H7 (cell line): ENCODE measurements at regions not wholly inside any gene's neighbourhood (a gene's known extent, or its start where the extent isn't known, plus 50 kb on each side); places are given as distances from the start of the nearest gene placed in this dataset.

Experiments used
- DNase-seq: peaks from one replicate; pipeline ENCODE4 v3.0.0; 2012
- H3K27me3 ChIP-seq: 2 replicates; pipeline ENCODE4 v1.6.0; 2011; ENCODE audit warnings: mild to moderate bottlenecking, low read length; ENCODE audit not compliant: control insufficient read depth, insufficient read depth
- H3K36me3 ChIP-seq: replicated peaks from 2 replicates; pipeline ENCODE4 v1.5.1; 2011; ENCODE audit warnings: low read length; ENCODE audit not compliant: control insufficient read depth, insufficient read depth
- H3K4me3 ChIP-seq: 2 replicates; pipeline ENCODE4 v1.5.1; 2011; ENCODE audit warnings: low read depth, mild to moderate bottlenecking, control low read depth, low read length, moderate library complexity; ENCODE audit not compliant: insufficient read depth

DNA sequence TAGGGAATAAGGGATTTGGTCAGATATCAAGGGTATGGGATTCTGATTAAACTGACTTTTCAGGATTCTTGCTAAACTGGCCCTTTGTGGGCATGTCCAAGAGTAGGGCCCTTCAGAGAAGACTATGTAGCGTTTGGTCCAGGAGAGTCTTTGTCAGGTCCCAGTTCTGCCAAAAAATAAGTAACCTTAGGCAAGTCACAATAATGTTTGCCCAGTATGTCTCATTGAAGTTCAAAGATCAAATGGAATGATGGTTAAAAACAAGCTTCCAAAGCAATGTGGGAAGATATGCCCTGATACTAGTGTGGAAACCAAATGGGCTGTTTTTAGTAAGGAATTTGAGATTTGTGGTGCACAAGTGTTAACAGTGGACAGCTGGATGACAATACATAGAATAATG, 454.4 kb downstream of the WDR72 start:
- H3K4me3 ChIP-seq: no peak overlapping the region
- no peak for DNase-seq
- no peaks in the 10 kb centered on the region for H3K36me3 ChIP-seq
- no peaks in the 10 kb centered on the region for H3K27me3 ChIP-seq

- Histone ChIP-seq H3K27me3 (no peaks in the 10 kb centered on the region), H3K36me3 (no peaks in the 10 kb centered on the region), H3K4me3 (no peak overlapping the region)
- no peak for DNase-seq
These were observed 461.6 kb downstream of the WDR72 start for GRCh38 chr15:53297828-53298227.

- DNase-seq: no peak
- Histone ChIP-seq H3K4me3 (no peak overlapping the region), H3K36me3 (no peaks in the 10 kb centered on the region), H3K27me3 (no peaks in the 10 kb centered on the region)
These were observed 462.9 kb downstream of the WDR72 start for GRCh38 chr15:53296603-53297002.

- Histone ChIP-seq H3K27me3 (no peaks in the 10 kb centered on the region), H3K36me3 (no peaks in the 10 kb centered on the region), H3K4me3 (no peak overlapping the region)
- no peak for DNase-seq
These were observed 463.9 kb downstream of the WDR72 start for GRCh38 chr15:53295574-53295973.

- no peak for DNase-seq
These were observed 470.9 kb downstream of the WDR72 start for GRCh38 chr15:53288542-53288941.

GRCh38 chr15:53274630-53275029, 484.5 kb upstream of the ONECUT1 start:
- Histone ChIP-seq H3K4me3 (no peak overlapping the region), H3K27me3 (no peaks in the 10 kb centered on the region), H3K36me3 (no peaks in the 10 kb centered on the region)
- DNase-seq: no peak

More at GRCh38 chr15:53288542-53288941, 470.9 kb downstream of the WDR72 start:
- no peaks in the 10 kb centered on the region for H3K36me3 ChIP-seq
- no peak overlapping the region for H3K4me3 ChIP-seq
- no peaks in the 10 kb centered on the region for H3K27me3 ChIP-seq

DNA sequence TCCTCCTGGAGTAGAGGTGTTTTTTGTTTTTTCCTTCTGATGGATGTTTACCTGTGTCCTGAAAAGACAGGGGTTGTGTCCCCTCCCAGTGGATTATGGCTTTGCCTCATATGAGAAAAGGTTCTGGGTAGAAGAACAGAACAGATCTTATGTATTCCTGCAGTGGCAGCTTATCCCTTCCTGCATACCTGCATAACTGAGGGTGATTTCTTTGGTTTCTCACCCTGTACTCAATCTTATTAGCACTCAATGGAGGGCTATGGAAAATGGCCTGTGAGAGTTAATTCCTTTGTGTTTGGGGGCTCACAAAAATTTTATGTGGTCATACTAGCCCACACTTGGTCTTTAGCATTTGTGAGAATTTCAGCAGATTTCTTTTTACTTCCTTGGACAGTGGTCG, 482.0 kb upstream of the ONECUT1 start:
- H3K4me3 ChIP-seq: no peak overlapping the region
- no peaks in the 10 kb centered on the region for H3K36me3 ChIP-seq
- no peaks in the 10 kb centered on the region for H3K27me3 ChIP-seq
- DNase-seq: no peak

GRCh38 chr15:53266176-53266575, 476.0 kb upstream of the ONECUT1 start:
- Histone ChIP-seq H3K36me3 (no peaks in the 10 kb centered on the region), H3K27me3 (no peaks in the 10 kb centered on the region), H3K4me3 (no peak overlapping the region)
- no peak for DNase-seq

- Histone ChIP-seq H3K4me3 (no peak overlapping the region), H3K36me3 (no peaks in the 10 kb centered on the region)
- DNase-seq: no peak
These were observed 470.5 kb upstream of the ONECUT1 start for GRCh38 chr15:53260647-53261046.

DNA sequence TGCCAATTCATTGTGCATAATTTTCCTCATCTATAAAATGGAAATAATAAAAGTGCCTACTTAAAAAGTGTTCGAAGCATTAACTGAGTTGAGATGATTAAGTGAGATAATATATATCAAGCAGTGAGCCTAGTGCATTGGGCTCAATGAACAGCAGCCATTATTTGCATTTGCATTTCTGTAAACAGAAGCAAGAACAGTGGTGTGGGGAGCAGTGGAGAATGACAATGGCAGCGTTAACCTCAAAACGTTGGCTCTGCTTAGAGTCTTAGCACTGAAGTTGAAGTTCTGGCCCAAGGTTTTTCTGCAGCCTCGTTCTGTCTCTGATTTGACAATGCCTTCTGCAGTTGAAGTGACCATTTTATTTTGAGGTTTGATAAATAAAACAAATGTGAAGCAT, 466.3 kb upstream of the ONECUT1 start:
- Histone ChIP-seq H3K36me3 (no peaks in the 10 kb centered on the region), H3K4me3 (no peak overlapping the region), H3K27me3 (no peaks in the 10 kb centered on the region)
- DNase-seq: no peak

More at GRCh38 chr15:53260647-53261046, 470.5 kb upstream of the ONECUT1 start:
- no peaks in the 10 kb centered on the region for H3K27me3 ChIP-seq

- no peak for DNase-seq
- no peaks in the 10 kb centered on the region for H3K36me3 ChIP-seq
- H3K4me3 ChIP-seq: no peak overlapping the region
- no peaks in the 10 kb centered on the region for H3K27me3 ChIP-seq
These were observed 465.9 kb upstream of the ONECUT1 start for GRCh38 chr15:53256043-53256442.

GRCh38 chr15:53251996-53252395, 461.9 kb upstream of the ONECUT1 start:
- no peak overlapping the region for H3K4me3 ChIP-seq
- no peaks in the 10 kb centered on the region for H3K36me3 ChIP-seq
- DNase-seq: peak; percentile 3
- no peaks in the 10 kb centered on the region for H3K27me3 ChIP-seq

DNA sequence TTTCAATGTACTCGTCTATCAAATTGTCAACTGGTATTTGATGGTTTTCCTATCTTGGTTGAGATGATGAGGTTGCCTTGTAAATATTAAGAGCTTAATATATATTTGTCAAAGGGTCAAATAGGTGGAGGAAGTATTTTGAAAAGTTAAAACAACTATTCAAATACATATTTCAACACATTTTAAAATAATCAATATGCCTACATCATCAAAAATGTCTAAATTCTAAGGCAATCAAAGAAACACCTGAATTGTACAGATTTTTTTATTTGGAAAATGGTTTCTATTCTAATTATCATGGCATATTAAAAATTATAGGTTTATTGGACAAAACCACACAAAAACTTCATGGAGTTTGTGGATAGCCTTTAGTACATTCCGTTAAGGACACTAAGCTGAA, 461.4 kb upstream of the ONECUT1 start:
- H3K4me3 ChIP-seq: no peak overlapping the region
- DNase-seq: no peak
- H3K36me3 ChIP-seq: no peaks in the 10 kb centered on the region
- H3K27me3 ChIP-seq: no peaks in the 10 kb centered on the region

- Histone ChIP-seq H3K4me3 (no peak overlapping the region), H3K27me3 (no peaks in the 10 kb centered on the region), H3K36me3 (no peaks in the 10 kb centered on the region)
- DNase-seq: no peak
These were observed 457.0 kb upstream of the ONECUT1 start for GRCh38 chr15:53247041-53247708.

DNA sequence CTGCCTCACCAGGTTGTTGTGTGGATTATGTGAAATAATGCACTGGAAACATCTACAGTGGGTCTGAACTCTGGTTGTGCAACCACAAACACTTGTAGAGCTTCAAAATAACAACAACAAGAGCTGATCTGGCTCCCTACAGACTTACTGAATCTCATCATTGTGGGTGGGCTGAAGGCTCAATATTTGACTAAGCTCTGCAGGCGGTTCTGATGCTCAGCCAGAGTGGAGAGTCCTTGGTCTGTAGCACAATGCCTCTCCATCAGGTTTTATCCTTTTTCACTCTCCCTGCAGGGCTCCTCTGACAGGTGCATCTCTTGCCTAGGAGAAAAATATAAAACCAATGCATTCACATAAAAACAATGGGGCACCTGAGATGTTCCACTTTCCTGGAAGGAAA, 456.3 kb upstream of the ONECUT1 start:
- Histone ChIP-seq H3K27me3 (no peaks in the 10 kb centered on the region), H3K4me3 (no peak overlapping the region), H3K36me3 (no peaks in the 10 kb centered on the region)
- no peak for DNase-seq

DNA sequence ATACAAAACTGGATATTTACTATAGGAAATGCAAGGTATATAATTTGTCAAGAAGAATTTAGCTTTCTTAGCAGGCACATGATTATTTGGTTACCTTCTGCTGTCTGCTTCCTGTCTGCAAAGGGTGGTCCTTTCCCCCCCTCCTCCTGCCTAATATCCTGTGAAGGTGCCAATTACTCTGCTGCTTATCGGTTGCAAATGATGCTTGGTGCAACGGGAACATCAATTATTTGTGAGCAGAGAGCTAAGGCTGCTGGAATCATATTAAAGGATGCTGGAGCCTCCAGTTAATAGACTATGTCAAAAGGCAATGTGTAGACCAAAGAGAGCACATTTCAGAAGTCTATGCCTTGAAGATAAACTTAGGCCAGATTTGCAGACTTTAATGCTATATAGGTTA, 443.7 kb upstream of the ONECUT1 start:
- H3K4me3 ChIP-seq: no peak overlapping the region

More for the DNA sequence above, 443.7 kb upstream of the ONECUT1 start:
- Histone ChIP-seq H3K36me3 (no peaks in the 10 kb centered on the region), H3K27me3 (no peaks in the 10 kb centered on the region)
- DNase-seq: no peak
